OCI-LY7 (cell line): ENCODE measurements at regions not wholly inside any gene's neighbourhood (a gene's known extent, or its start where the extent isn't known, plus 50 kb on each side); places are given as distances from the start of the nearest gene placed in this dataset.

ENCODE experiments used
- BruUV-seq: library from RNA; stranded (reverse); fragments of 400-500 nt; replicated peaks from 2 replicates; lab custom pipeline; 2021; lab: Mats Ljungman, UMichigan
- CTCF ChIA-PET: fragments of 300-600 bp; sonication (Branson Sonifier 250); formaldehyde crosslinking; loops from one replicate; lab custom pipeline; 2022; ENCODE audit warnings: antibody characterized with exemption; ENCODE audit not compliant: unreplicated experiment; lab: Charles Lee
- POLR2A ChIA-PET: fragments of 300-600 bp; sonication (Branson Sonifier 250); formaldehyde crosslinking; loops from one replicate; lab custom pipeline; 2022; ENCODE audit warnings: antibody characterized with exemption; lab: Charles Lee
- DNase-seq: peaks from one replicate; pipeline ENCODE4 v3.0.0-alpha.2; 2015; ENCODE audit warnings: low spot score
- H2AFZ ChIP-seq: fragments of 200-600 bp; sonication (generic), shearing (Covaris generic); 2 replicates; pipeline ENCODE4 v1.6.1; 2014; ENCODE audit warnings: mild to moderate bottlenecking, antibody characterized with exemption, low read length, moderate library complexity
- H3K27ac ChIP-seq: fragments of 200-600 bp; sonication (generic); 2 replicates; pipeline ENCODE4 v1.5.1; 2014; ENCODE audit warnings: mixed run types, low read depth, mild to moderate bottlenecking, moderate library complexity, low read length, inconsistent platforms; ENCODE audit not compliant: poor library complexity, severe bottlenecking
- H3K36me3 ChIP-seq: fragments of 200-600 bp; sonication (generic); 2 replicates; pipeline ENCODE4 v1.6.1; 2014; ENCODE audit warnings: mild to moderate bottlenecking, antibody characterized with exemption, low read length, moderate library complexity, mixed read lengths; ENCODE audit not compliant: insufficient read depth
- H3K4me1 ChIP-seq: fragments of 200-600 bp; sonication (generic); 2 replicates; pipeline ENCODE4 v1.5.1; 2014; ENCODE audit warnings: mild to moderate bottlenecking, low read length; ENCODE audit not compliant: insufficient read depth, poor library complexity, severe bottlenecking
- H3K4me2 ChIP-seq: fragments of 200-600 bp; sonication (generic); 2 replicates; pipeline ENCODE4 v1.6.1; 2014; ENCODE audit warnings: mild to moderate bottlenecking, low read length
- H3K4me3 ChIP-seq: fragments of 200-600 bp; sonication (generic); 2 replicates; pipeline ENCODE4 v1.5.1; 2014; ENCODE audit warnings: mild to moderate bottlenecking, low read depth, low read length; ENCODE audit not compliant: poor library complexity, severe bottlenecking
- H3K79me2 ChIP-seq: fragments of 200-600 bp; sonication (generic); 2 replicates; pipeline ENCODE4 v1.6.1; 2016; ENCODE audit warnings: low read depth, mild to moderate bottlenecking, low read length, moderate library complexity, mixed read lengths; ENCODE audit not compliant: insufficient read depth
- H3K9me2 ChIP-seq: fragments of 200-600 bp; sonication (generic); 2 replicates; pipeline ENCODE4 v1.6.1; 2016; ENCODE audit warnings: mild to moderate bottlenecking, low read length, mixed read lengths; ENCODE audit not compliant: insufficient read depth
- H3K9me3 ChIP-seq: fragments of 200-600 bp; sonication (generic); 2 replicates; pipeline ENCODE4 v1.6.1; 2014; ENCODE audit warnings: mild to moderate bottlenecking, mixed run types, low read length, mixed read lengths
- H4K20me1 ChIP-seq: fragments of 200-600 bp; sonication (generic); 2 replicates; pipeline ENCODE4 v1.6.1; 2014; ENCODE audit warnings: mild to moderate bottlenecking, antibody characterized with exemption, low read length, moderate library complexity, mixed read lengths; ENCODE audit not compliant: insufficient read depth
- CTCF ChIP-seq: fragments of 200-600 bp; sonication (generic); conservative IDR thresholded peaks from 2 replicates; pipeline ENCODE4 v1.5.1; 2014; ENCODE audit warnings: mild to moderate bottlenecking, antibody characterized with exemption, low read length, moderate library complexity, mixed read lengths
- EZH2phosphoT487 ChIP-seq: fragments of 200-600 bp; sonication (generic); IDR thresholded peaks from 2 replicates; pipeline ENCODE4 v1.6.1; 2018; ENCODE audit warnings: low read depth, borderline replicate concordance, mild to moderate bottlenecking, mixed run types, antibody characterized with exemption, low read length, moderate library complexity, mixed read lengths
- intact Hi-C: fragments of 100-400 bp; cut with micrococcal nuclease; formaldehyde crosslinking; loops from one replicate; pipeline ENCODE4 v1.10.0; 2022; ENCODE audit not compliant: unreplicated experiment

DNA sequence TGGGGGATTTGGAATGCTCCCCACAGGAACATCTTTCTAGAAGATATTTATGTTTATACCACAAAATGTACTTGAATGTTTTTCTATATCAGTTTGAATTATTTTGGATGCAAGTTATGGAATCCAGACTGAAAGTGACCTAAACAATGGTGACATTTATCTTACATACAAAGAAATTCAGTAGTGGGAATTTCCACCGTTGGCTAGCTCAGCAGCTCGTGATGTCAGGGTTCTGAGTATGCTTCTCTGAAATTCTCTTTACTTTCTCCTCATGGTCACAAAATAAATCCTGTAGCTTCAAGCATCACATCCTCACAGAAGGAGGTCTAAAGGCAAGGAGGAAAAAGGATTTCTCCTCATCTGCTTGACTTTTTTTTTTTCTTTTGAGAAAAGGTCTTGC lies 105.3 kb downstream of the AKAIN1 start:
- Histone ChIP-seq H3K27ac (no peak overlapping the region), H3K9me2 (no peaks in the 10 kb centered on the region), H3K79me2 (no peaks in the 10 kb centered on the region), H2AFZ (no peak overlapping the region), H3K36me3 (no peaks in the 10 kb centered on the region), H3K4me1 (no peaks in the 10 kb centered on the region), H3K4me2 (no peak overlapping the region), H3K9me3 (no peaks in the 10 kb centered on the region), H4K20me1 (no peaks in the 10 kb centered on the region), H3K4me3 (no peak overlapping the region)
- ChIA-PET CTCF (no interaction called here), POLR2A (interaction anchor here (0.7 kb wide), 1 partner anchor 309 kb away, joined by 4 read pairs; no protein-coding TSS in a partner anchor)
- intact Hi-C loops, result loop anchor here (2.0 to 10.0 kb wide), 2 partner anchors 17 to 313 kb away; no protein-coding TSS in a partner anchor
- TF ChIP-seq CTCF, result no peak
- no peak for TF ChIP-seq EZH2phosphoT487
- no peak for DNase-seq
- no TSS peak for BruUV-seq

DNA sequence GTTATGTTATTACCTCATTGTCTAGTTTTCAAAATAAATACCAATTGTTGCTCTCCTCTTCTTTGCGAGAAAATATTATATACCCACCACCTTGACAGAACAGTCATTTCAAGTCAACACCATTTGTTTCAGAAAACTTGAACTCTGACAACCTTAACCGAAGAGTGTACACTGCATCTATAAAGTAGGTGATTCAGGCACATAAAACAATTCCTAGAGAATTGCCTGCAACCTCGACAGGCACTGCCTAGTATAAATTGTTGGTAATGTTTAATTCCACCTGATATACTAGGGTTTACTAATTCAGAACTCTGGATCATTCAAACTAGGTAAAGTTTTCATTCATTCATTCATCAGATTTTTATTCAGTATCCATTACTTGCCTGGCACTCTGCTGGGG lies 121.8 kb downstream of the AKAIN1 start:
- no TSS peak for BruUV-seq
- intact Hi-C loops, result loop anchor here (2.0 kb wide), 1 partner anchor 18 kb away; no protein-coding TSS in a partner anchor
- H3K79me2 ChIP-seq, result no peaks in the 10 kb centered on the region

More for the DNA sequence above, 121.8 kb downstream of the AKAIN1 start:
- H3K27ac ChIP-seq, result no peak overlapping the region
- H3K4me1 ChIP-seq, result no peaks in the 10 kb centered on the region
- ChIA-PET POLR2A (interaction anchor here (0.8 kb wide), 1 partner anchor 519 kb away, joined by 3 read pairs; no protein-coding TSS in a partner anchor), CTCF (no interaction called here)
- no peaks in the 10 kb centered on the region for H3K36me3 ChIP-seq
- no peaks in the 10 kb centered on the region for H4K20me1 ChIP-seq
- no peak overlapping the region for H3K4me3 ChIP-seq
- no peak overlapping the region; the same call in 1 of the 2 replicates for H2AFZ ChIP-seq
- H3K4me2 ChIP-seq, result no peak overlapping the region
- H3K9me3 ChIP-seq, result no peaks in the 10 kb centered on the region
- no peak for DNase-seq
- TF ChIP-seq CTCF, result no peak
- TF ChIP-seq EZH2phosphoT487, result no peak
- H3K9me2 ChIP-seq, result no peaks in the 10 kb centered on the region
